Left ventricle myocardium inferior (tissue), 1 donor: ENCODE measurements at regions not wholly inside any gene's neighbourhood (a gene's known extent, or its start where the extent isn't known, plus 50 kb on each side); places are given as distances from the start of the nearest gene placed in this dataset.
"Not testable (repeated sequence)": the region's sequence is repeated elsewhere in the genome, so short reads cannot be mapped to it uniquely, and the experiment has no call there.

Source experiments
- DNase-seq: peaks from one replicate; pipeline ENCODE4 v3.0.0-alpha.2; 2020
- H3K27ac ChIP-seq: fragments of 200-600 bp; replicated peaks from 2 replicates; pipeline ENCODE4 v1.8.0; 2021
- H3K27me3 ChIP-seq: fragments of 200-600 bp; 2 replicates; pipeline ENCODE4 v1.8.0; 2021; ENCODE audit warnings: low read depth
- H3K36me3 ChIP-seq: fragments of 200-600 bp; 2 replicates; pipeline ENCODE4 v1.8.0; 2021
- H3K4me1 ChIP-seq: fragments of 200-600 bp; 2 replicates; pipeline ENCODE4 v1.8.0; 2021
- H3K4me3 ChIP-seq: fragments of 200-600 bp; 2 replicates; pipeline ENCODE4 v1.8.0; 2021; ENCODE audit warnings: mild to moderate bottlenecking, moderate library complexity
- H3K9me3 ChIP-seq: fragments of 200-600 bp; replicated peaks from 2 replicates; pipeline ENCODE4 v1.8.0; 2021
- intact Hi-C: fragments of 100-400 bp; cut with micrococcal nuclease; formaldehyde crosslinking; loops from one replicate; pipeline ENCODE4 v1.11.0; 2022
- TF ChIP-seq, protein P1 (sequence below): fragments of 200-600 bp; IDR thresholded peaks from 2 replicates; pipeline ENCODE4 v1.8.0; 2021; ENCODE audit warnings: antibody characterized with exemption, mild to moderate bottlenecking, borderline replicate concordance
- donor health status: DM: no; HTN: yes; CAD: no; lungs with severe emphysema.

DNA sequence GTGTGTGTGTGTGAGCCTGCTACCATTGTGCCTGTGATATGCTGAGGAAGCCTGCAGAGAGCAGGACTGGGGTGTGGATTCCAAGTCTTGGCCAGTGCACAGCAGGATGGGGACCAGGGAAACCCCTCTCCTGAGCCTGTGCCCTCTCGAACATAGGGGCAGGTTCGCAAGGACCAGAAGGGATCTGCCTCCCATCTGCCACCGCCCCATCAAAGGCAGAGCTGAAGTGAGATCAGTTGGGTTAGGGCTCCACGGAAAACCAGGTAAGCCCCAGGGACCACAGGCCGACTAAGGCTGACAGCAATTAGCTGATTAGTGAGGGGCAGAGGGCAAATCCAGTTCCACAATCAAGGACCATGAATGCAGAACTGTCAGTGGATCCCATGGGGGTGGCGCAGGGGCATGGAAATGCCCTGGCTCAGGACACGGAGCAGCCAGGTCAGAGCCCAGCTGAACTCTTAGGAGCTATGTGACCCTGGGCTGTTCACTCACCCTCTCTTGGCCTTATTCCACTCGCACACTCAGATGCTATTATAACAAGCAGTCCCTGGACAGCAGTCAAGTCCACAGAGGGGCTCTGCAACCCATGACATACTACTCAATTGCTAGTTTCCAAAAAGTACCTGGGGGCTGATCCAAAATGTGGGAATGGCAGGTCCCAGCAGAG is 84.2 kb upstream of the ID2 start:
- intact Hi-C loops, result no loop called here
- H3K27me3 ChIP-seq, result no peaks in the 10 kb centered on the region
- H3K27ac ChIP-seq, result no peak overlapping the region
- peaks cover 2% of the 10 kb centered on the region for H3K4me1 ChIP-seq
- TF ChIP-seq, protein P1, sequence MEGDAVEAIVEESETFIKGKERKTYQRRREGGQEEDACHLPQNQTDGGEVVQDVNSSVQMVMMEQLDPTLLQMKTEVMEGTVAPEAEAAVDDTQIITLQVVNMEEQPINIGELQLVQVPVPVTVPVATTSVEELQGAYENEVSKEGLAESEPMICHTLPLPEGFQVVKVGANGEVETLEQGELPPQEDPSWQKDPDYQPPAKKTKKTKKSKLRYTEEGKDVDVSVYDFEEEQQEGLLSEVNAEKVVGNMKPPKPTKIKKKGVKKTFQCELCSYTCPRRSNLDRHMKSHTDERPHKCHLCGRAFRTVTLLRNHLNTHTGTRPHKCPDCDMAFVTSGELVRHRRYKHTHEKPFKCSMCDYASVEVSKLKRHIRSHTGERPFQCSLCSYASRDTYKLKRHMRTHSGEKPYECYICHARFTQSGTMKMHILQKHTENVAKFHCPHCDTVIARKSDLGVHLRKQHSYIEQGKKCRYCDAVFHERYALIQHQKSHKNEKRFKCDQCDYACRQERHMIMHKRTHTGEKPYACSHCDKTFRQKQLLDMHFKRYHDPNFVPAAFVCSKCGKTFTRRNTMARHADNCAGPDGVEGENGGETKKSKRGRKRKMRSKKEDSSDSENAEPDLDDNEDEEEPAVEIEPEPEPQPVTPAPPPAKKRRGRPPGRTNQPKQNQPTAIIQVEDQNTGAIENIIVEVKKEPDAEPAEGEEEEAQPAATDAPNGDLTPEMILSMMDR, result no peak
- H3K9me3 ChIP-seq, result no peaks in the 10 kb centered on the region
- DNase-seq, result no peak
- H3K4me3 ChIP-seq, result no peak overlapping the region
- no peaks in the 10 kb centered on the region for H3K36me3 ChIP-seq

DNA sequence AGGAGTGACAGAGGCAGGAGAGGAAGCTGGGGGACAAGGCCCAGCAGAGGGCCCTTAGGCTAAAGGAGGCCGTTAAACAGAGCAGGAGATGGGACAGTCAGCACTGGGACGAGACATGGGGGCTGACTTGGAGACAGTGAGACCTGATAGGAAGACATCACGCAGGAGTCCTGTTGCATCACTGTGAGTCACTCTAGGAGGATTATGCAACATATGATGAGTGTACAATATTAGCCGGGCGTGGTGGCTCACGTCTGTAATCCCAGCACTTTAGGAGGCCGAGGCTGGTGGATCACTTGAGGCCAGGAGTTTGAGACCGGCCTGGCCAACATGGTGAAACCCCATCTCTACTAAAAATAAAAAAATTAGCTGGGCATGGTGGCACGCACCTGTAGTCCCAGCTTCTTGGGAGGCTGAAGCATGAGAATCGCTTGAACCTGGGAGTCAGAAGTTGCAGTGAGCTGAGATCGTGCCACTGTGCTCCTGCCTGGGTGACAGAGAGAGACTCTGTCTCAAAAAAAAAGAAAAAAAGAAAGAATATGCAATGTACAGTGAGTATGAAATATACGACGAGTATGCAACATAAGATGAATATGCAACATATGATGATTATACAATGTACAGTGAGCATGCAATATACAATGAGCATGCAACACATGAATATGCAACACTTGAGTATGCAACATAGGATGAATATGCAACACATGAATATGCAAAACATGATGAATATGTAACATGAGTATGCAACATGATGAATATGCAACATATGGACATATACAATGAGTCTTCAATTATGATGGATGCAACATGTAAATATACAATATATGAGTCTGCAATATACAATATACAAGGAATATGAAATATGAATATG is 83.3 kb upstream of the ID2 start:
- intact Hi-C loops, result no loop called here
- Histone ChIP-seq H3K4me1 (no peaks in the 10 kb centered on the region), H3K36me3 (no peaks in the 10 kb centered on the region), H3K9me3 (no peaks in the 10 kb centered on the region), H3K4me3 (no peak overlapping the region), H3K27ac (no peak overlapping the region), H3K27me3 (no peaks in the 10 kb centered on the region)
- DNase-seq, result no peak
- TF ChIP-seq, protein P1, result no peak

DNA sequence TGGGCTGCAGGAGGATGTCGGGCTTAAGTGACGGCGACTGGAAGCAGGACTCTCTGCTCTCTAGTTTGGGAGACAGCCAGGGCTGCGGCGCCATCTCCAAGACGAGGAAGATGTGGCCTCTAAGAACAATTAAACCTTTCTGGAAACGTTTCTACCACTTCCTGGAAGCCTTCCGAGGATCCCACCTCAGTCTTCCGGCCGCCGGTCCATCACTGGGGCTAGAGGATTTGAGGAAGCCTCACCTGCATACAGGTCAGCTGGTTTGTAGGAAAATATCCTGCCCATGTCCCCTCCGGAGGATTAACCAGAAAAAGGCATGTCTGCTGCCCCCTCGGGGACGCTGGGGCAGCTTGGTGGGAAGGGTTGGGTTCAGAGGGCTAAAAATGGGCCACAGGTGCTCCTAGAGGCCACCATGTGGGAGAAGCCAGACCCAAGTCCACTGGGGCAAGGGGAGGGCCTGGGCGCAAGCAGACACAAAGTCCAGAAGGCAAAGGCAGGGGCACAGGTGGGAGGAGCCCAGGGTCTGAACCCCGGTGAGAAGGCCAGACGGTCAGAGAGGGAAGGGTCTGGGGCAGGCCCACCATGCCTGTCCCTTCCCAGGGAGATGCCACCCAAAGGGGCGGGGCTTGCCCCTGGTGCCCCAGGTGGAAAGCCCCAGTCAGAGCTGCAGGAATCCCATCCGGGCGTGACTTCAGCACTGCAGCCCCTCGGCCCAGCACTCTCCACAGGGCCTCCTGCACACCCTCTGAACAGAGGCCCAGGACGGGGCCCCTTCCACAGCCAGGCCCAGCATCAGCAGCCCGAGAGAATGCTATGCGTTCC is 82.2 kb upstream of the ID2 start:
- intact Hi-C loops, result no loop called here
- no peaks in the 10 kb centered on the region for H3K9me3 ChIP-seq
- H3K36me3 ChIP-seq, result no peaks in the 10 kb centered on the region
- TF ChIP-seq, protein P1, result no peak
- no peaks in the 10 kb centered on the region for H3K4me1 ChIP-seq
- H3K4me3 ChIP-seq, result no peak overlapping the region
- no peak for DNase-seq
- H3K27ac ChIP-seq, result no peak overlapping the region
- no peaks in the 10 kb centered on the region for H3K27me3 ChIP-seq

DNA sequence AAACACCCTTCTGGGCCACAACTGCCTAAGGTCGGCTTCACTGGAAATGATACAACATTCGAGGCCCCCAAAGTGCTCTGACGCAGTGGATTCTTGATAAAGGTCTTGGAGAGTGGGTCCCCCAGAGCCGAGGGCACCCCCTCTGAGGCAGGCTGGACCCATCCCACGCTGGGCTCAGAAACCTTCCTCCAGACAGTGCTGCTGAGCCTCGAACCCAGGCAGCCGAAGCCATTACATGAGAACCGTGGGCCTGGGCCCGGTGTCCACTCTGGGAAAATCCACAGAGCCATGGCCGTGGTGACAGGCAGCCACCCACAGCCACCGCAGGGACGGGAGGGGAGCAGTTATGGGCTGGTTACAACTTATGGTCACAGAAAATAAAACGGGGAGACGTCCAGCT is 81.4 kb upstream of the ID2 start:
- no peaks in the 10 kb centered on the region for H3K36me3 ChIP-seq
- DNase-seq, result no peak
- intact Hi-C loops, result no loop called here
- H3K27ac ChIP-seq, result no peak overlapping the region
- no peaks in the 10 kb centered on the region for H3K4me1 ChIP-seq
- no peaks in the 10 kb centered on the region for H3K9me3 ChIP-seq
- TF ChIP-seq, protein P1, result no peak
- no peak overlapping the region for H3K4me3 ChIP-seq
- no peaks in the 10 kb centered on the region for H3K27me3 ChIP-seq

GRCh38 chr2:8602809-8603208 is 79.0 kb upstream of the ID2 start:
- Histone ChIP-seq H3K27ac (no peak overlapping the region), H3K9me3 (no peaks in the 10 kb centered on the region), H3K36me3 (no peaks in the 10 kb centered on the region), H3K4me3 (no peak overlapping the region), H3K27me3 (no peaks in the 10 kb centered on the region), H3K4me1 (no peaks in the 10 kb centered on the region)
- TF ChIP-seq, protein P1, result no peak
- intact Hi-C loops, result no loop called here
- no peak for DNase-seq

- H3K27me3 ChIP-seq, H3K9me3 ChIP-seq, H3K36me3 ChIP-seq, DNase-seq, intact Hi-C loops, H3K27ac ChIP-seq, H3K4me1 ChIP-seq, H3K4me3 ChIP-seq: not testable (repeated sequence)
Measured at GRCh38 chr2:8603356-8603755, 78.5 kb upstream of the ID2 start.
